ENCODE measurements at regions not wholly inside any gene's neighbourhood (a gene's known extent, or its start where the extent isn't known, plus 50 kb on each side); places are given as distances from the start of the nearest gene placed in this dataset.

DNA sequence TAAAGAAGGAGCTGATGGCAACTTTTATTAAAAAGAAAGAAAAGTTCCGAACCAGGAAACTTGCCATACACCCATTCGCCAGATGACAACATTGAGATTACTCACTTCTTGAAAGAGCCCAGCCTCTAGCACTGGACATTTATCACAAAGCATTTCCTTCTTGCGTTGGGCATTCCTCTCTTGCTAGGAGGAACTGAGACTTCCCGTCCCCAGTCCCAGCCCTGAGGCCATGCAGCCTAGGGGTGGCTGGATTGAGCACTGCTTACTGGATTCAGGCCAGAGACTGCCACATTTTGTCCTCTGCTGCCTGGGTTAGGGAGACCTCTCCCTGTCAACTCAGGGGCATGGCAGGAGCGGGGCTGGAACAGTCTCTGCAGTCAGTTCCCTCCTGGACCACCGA lies 80.1 kb downstream of the SDC1 start:
- TF ChIP-seq, protein P1, sequence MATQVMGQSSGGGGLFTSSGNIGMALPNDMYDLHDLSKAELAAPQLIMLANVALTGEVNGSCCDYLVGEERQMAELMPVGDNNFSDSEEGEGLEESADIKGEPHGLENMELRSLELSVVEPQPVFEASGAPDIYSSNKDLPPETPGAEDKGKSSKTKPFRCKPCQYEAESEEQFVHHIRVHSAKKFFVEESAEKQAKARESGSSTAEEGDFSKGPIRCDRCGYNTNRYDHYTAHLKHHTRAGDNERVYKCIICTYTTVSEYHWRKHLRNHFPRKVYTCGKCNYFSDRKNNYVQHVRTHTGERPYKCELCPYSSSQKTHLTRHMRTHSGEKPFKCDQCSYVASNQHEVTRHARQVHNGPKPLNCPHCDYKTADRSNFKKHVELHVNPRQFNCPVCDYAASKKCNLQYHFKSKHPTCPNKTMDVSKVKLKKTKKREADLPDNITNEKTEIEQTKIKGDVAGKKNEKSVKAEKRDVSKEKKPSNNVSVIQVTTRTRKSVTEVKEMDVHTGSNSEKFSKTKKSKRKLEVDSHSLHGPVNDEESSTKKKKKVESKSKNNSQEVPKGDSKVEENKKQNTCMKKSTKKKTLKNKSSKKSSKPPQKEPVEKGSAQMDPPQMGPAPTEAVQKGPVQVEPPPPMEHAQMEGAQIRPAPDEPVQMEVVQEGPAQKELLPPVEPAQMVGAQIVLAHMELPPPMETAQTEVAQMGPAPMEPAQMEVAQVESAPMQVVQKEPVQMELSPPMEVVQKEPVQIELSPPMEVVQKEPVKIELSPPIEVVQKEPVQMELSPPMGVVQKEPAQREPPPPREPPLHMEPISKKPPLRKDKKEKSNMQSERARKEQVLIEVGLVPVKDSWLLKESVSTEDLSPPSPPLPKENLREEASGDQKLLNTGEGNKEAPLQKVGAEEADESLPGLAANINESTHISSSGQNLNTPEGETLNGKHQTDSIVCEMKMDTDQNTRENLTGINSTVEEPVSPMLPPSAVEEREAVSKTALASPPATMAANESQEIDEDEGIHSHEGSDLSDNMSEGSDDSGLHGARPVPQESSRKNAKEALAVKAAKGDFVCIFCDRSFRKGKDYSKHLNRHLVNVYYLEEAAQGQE (IDR thresholded peaks at IDR 0.05; ENCODE audit: insufficient replicate concordance, low read depth), result no peak
- TF ChIP-seq, protein P2, sequence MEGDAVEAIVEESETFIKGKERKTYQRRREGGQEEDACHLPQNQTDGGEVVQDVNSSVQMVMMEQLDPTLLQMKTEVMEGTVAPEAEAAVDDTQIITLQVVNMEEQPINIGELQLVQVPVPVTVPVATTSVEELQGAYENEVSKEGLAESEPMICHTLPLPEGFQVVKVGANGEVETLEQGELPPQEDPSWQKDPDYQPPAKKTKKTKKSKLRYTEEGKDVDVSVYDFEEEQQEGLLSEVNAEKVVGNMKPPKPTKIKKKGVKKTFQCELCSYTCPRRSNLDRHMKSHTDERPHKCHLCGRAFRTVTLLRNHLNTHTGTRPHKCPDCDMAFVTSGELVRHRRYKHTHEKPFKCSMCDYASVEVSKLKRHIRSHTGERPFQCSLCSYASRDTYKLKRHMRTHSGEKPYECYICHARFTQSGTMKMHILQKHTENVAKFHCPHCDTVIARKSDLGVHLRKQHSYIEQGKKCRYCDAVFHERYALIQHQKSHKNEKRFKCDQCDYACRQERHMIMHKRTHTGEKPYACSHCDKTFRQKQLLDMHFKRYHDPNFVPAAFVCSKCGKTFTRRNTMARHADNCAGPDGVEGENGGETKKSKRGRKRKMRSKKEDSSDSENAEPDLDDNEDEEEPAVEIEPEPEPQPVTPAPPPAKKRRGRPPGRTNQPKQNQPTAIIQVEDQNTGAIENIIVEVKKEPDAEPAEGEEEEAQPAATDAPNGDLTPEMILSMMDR (IDR thresholded peaks at IDR 0.05; ENCODE audit: insufficient read depth, low read length), result no peak
- TF ChIP-seq POLR2AphosphoS5 (IDR thresholded peaks at IDR 0.05; ENCODE audit: low read depth), result no peak
